ENCODE measurements at regions not wholly inside any gene's neighbourhood (a gene's known extent, or its start where the extent isn't known, plus 50 kb on each side); places are given as distances from the start of the nearest gene placed in this dataset.

- Histone ChIP-seq H3K4me3 (ENCODE audit: low read depth, low read length) (no peak overlapping the region), H3K27ac (ENCODE audit: low read depth, low read length) (no peak overlapping the region), H3K27me3 (ENCODE audit: control insufficient read depth, insufficient read depth, low read length) (no peaks in the 10 kb centered on the region), H3K9me3 (ENCODE audit: control insufficient read depth, insufficient read depth, low read length) (peaks cover 18% of the 10 kb centered on the region)
- ChIA-PET CTCF (no interaction called here), POLR2A (no interaction called here)
- no peak for TF ChIP-seq CTCF (IDR thresholded peaks at IDR 0.05; ENCODE audit: low read depth, low read length)
- no peak for DNase-seq (ENCODE audit: low read depth, low spot score)
Observed at GRCh38 chr5:6937677-6938076, 224.4 kb downstream of the TENT4A start.

- no peak overlapping the region for H3K4me3 ChIP-seq (ENCODE audit: low read depth, low read length)
- no peak for DNase-seq (ENCODE audit: low read depth, low spot score)
- peaks cover 24% of the 10 kb centered on the region for H3K9me3 ChIP-seq (ENCODE audit: control insufficient read depth, insufficient read depth, low read length)
- H3K27me3 ChIP-seq (ENCODE audit: control insufficient read depth, insufficient read depth, low read length): no peaks in the 10 kb centered on the region
- no peak overlapping the region for H3K27ac ChIP-seq (ENCODE audit: low read depth, low read length)
- no peak for TF ChIP-seq CTCF (IDR thresholded peaks at IDR 0.05; ENCODE audit: low read depth, low read length)
- POLR2A ChIA-PET: no interaction called here
- CTCF ChIA-PET: no interaction called here
Observed at GRCh38 chr5:6941631-6942030, 228.4 kb downstream of the TENT4A start.

- no peaks in the 10 kb centered on the region for H3K27me3 ChIP-seq (ENCODE audit: control insufficient read depth, insufficient read depth, low read length)
- POLR2A ChIA-PET: no interaction called here
- H3K9me3 ChIP-seq (ENCODE audit: control insufficient read depth, insufficient read depth, low read length): peaks cover 28% of the 10 kb centered on the region
- H3K4me3 ChIP-seq (ENCODE audit: low read depth, low read length): no peak overlapping the region
- CTCF ChIA-PET: no interaction called here
- TF ChIP-seq CTCF (IDR thresholded peaks at IDR 0.05; ENCODE audit: low read depth, low read length): no peak
- no peak overlapping the region for H3K27ac ChIP-seq (ENCODE audit: low read depth, low read length)
- no peak for DNase-seq (ENCODE audit: low read depth, low spot score)
Observed at GRCh38 chr5:6943197-6944112, 230.2 kb downstream of the TENT4A start.

- H3K4me3 ChIP-seq (ENCODE audit: low read depth, low read length): no peak overlapping the region
- DNase-seq (ENCODE audit: low read depth, low spot score): no peak
- H3K27me3 ChIP-seq (ENCODE audit: control insufficient read depth, insufficient read depth, low read length): no peaks in the 10 kb centered on the region
- peaks cover 30% of the 10 kb centered on the region for H3K9me3 ChIP-seq (ENCODE audit: control insufficient read depth, insufficient read depth, low read length)
- no peak for TF ChIP-seq CTCF (IDR thresholded peaks at IDR 0.05; ENCODE audit: low read depth, low read length)
- H3K27ac ChIP-seq (ENCODE audit: low read depth, low read length): no peak overlapping the region
- ChIA-PET POLR2A (no interaction called here), CTCF (no interaction called here)
Observed at GRCh38 chr5:6948562-6948961, 235.3 kb downstream of the TENT4A start.

- H3K4me3 ChIP-seq (ENCODE audit: low read depth, low read length): no peak overlapping the region
- peaks cover 28% of the 10 kb centered on the region for H3K9me3 ChIP-seq (ENCODE audit: control insufficient read depth, insufficient read depth, low read length)
- H3K27ac ChIP-seq (ENCODE audit: low read depth, low read length): no peak overlapping the region
- CTCF ChIA-PET: no interaction called here
- POLR2A ChIA-PET: no interaction called here
- no peak for DNase-seq (ENCODE audit: low read depth, low spot score)
- no peak for TF ChIP-seq CTCF (IDR thresholded peaks at IDR 0.05; ENCODE audit: low read depth, low read length)
- no peaks in the 10 kb centered on the region for H3K27me3 ChIP-seq (ENCODE audit: control insufficient read depth, insufficient read depth, low read length)
Observed at GRCh38 chr5:6949230-6949629, 236.0 kb downstream of the TENT4A start.

Measured in AG04450 (cell line).